H1 (cell line): ENCODE measurements at regions not wholly inside any gene's neighbourhood (a gene's known extent, or its start where the extent isn't known, plus 50 kb on each side); places are given as distances from the start of the nearest gene placed in this dataset.
A peak's percentile ranks its signal among the peaks of the same experiment; 100 is the strongest.

Source experiments
- CTCF ChIA-PET: fragments of 300-600 bp; sonication (Branson Sonifier 250); formaldehyde crosslinking; loops from one replicate; lab custom pipeline; 2021; ENCODE audit not compliant: partially characterized antibody; lab: Charles Lee
- POLR2A ChIA-PET: fragments of 300-600 bp; sonication (Branson Sonifier 250); formaldehyde crosslinking; loops from one replicate; lab custom pipeline; 2021; ENCODE audit warnings: inconsistent platforms; ENCODE audit not compliant: partially characterized antibody; lab: Charles Lee
- DNase-seq, 2 experiments: peaks; one replicate each; pipeline versions ENCODE4 v3.0.0 to v3.0.0-alpha.2; 2010 to 2022; ENCODE audit warnings: low spot score in 2 of 2, low read depth in 1 of 2, mixed read lengths in 1 of 2
- FAIRE-seq: peaks from 2 replicates; lab custom pipeline; 2011; peaks lifted over from hg19 to GRCh38; lab: Jason Lieb, UNC
- H2AFZ ChIP-seq: 2 replicates; pipeline ENCODE4 v1.8.1; 2012; ENCODE audit warnings: low read length, inconsistent platforms
- H2AK5ac ChIP-seq: 2 replicates; pipeline ENCODE4 v1.6.1; 2013; ENCODE audit warnings: low read depth, low read length
- H2BK120ac ChIP-seq: replicated peaks from 2 replicates; pipeline ENCODE3; 2013; ENCODE audit warnings: low read depth, low read length, inconsistent platforms
- H2BK12ac ChIP-seq: 2 replicates; pipeline ENCODE4 v1.6.1; 2013; ENCODE audit warnings: low read depth, low read length
- H2BK15ac ChIP-seq: 2 replicates; pipeline ENCODE4 v1.6.1; 2013; ENCODE audit warnings: low read length
- H2BK20ac ChIP-seq: 2 replicates; pipeline ENCODE4 v1.6.1; 2013; ENCODE audit warnings: low read length
- H2BK5ac ChIP-seq: 2 replicates; pipeline ENCODE4 v1.6.1; 2013; ENCODE audit warnings: low read depth, low read length
- H3K14ac ChIP-seq: 2 replicates; pipeline ENCODE4 v1.6.1; 2013; ENCODE audit warnings: inconsistent platforms; ENCODE audit not compliant: insufficient read length
- H3K18ac ChIP-seq: 2 replicates; pipeline ENCODE4 v1.6.1; 2013; ENCODE audit warnings: low read length; ENCODE audit errors: extremely low read depth
- H3K23ac ChIP-seq: 2 replicates; pipeline ENCODE4 v1.6.1; 2013; ENCODE audit warnings: inconsistent platforms; ENCODE audit not compliant: insufficient read length
- H3K23me2 ChIP-seq: 2 replicates; pipeline ENCODE4 v1.6.1; 2013; ENCODE audit warnings: low read depth, low read length
- H3K27ac ChIP-seq: 2 replicates; pipeline ENCODE4 v1.6.1; 2011; ENCODE audit warnings: low read depth, low read length, inconsistent platforms
- H3K27me3 ChIP-seq, 4 experiments: replicated peaks in 1 of 4; 1 replicate in 1 of 4; 2 replicates in 3 of 4; pipeline versions ENCODE4 v1.6.1 to v1.8.1; 2011 to 2013; ENCODE audit warnings: low read length in 3 of 4, mild to moderate bottlenecking in 3 of 4, inconsistent platforms in 2 of 4, mixed read lengths in 2 of 4, moderate library complexity in 1 of 4; ENCODE audit not compliant: control insufficient read depth in 3 of 4, insufficient read depth in 3 of 4; ENCODE audit errors: extremely low read depth in 1 of 4
- H3K36me3 ChIP-seq, 4 experiments: 2 replicates each; pipeline versions ENCODE4 v1.6.1 to v1.8.1; 2011 to 2013; ENCODE audit warnings: mild to moderate bottlenecking in 4 of 4, low read length in 3 of 4, moderate library complexity in 2 of 4, control low read depth in 1 of 4, inconsistent platforms in 1 of 4; ENCODE audit not compliant: insufficient read depth in 4 of 4, control insufficient read depth in 2 of 4
- H3K4ac ChIP-seq: replicated peaks from 2 replicates; pipeline ENCODE3; 2013; ENCODE audit warnings: low read length, low read depth, mixed read lengths, inconsistent platforms; ENCODE audit not compliant: insufficient read length
- H3K4me1 ChIP-seq, 4 experiments: replicated peaks in 1 of 4; 1 replicate in 1 of 4; 2 replicates in 3 of 4; pipeline versions ENCODE4 v1.6.1 to v1.8.1; 2011 to 2013; ENCODE audit warnings: low read length in 3 of 4, inconsistent platforms in 2 of 4, mixed read lengths in 1 of 4; ENCODE audit not compliant: insufficient read depth in 4 of 4, control insufficient read depth in 3 of 4
- H3K4me2 ChIP-seq, 2 experiments: 2 replicates each; pipeline versions ENCODE4 v1.6.1 to v1.8.1; 2011 to 2013; ENCODE audit warnings: low read depth in 2 of 2, low read length in 2 of 2, control low read depth in 1 of 2, inconsistent platforms in 1 of 2, mild to moderate bottlenecking in 1 of 2; ENCODE audit not compliant: insufficient read depth in 1 of 2
- H3K4me3 ChIP-seq, 4 experiments: fragments of 200-600, 300-600 bp in 1 of 4; sonication (generic), shearing (Covaris generic), sonication (Bioruptor Twin) in 1 of 4; 2 replicates each; pipeline versions ENCODE4 v1.5.1 to v1.8.1; 2011 to 2016; ENCODE audit warnings: low read length in 4 of 4, low read depth in 3 of 4, control low read depth in 2 of 4, inconsistent platforms in 2 of 4, mild to moderate bottlenecking in 2 of 4, mixed read lengths in 1 of 4, moderate library complexity in 1 of 4; ENCODE audit not compliant: insufficient read depth in 2 of 4; ENCODE audit errors: extremely low read depth in 1 of 4
- H3K56ac ChIP-seq: replicated peaks from 2 replicates; pipeline ENCODE3; 2013; ENCODE audit warnings: low read depth, mild to moderate bottlenecking, mixed read lengths, low read length, inconsistent platforms; ENCODE audit not compliant: insufficient read length
- H3K79me1 ChIP-seq: 2 replicates; pipeline ENCODE4 v1.6.1; 2013; ENCODE audit warnings: low read depth, low read length, control low read depth
- H3K79me2 ChIP-seq, 2 experiments: 2 replicates each; pipeline versions ENCODE4 v1.6.1 to v1.8.1; 2012 to 2013; ENCODE audit warnings: low read length in 2 of 2, mild to moderate bottlenecking in 2 of 2, inconsistent platforms in 1 of 2; ENCODE audit not compliant: insufficient read depth in 2 of 2, control insufficient read depth in 1 of 2
- H3K9ac ChIP-seq, 4 experiments: replicated peaks in 1 of 4; 1 replicate in 1 of 4; 2 replicates in 3 of 4; pipeline versions ENCODE4 v1.6.1 to v1.8.1; 2011 to 2013; ENCODE audit warnings: low read depth in 3 of 4, low read length in 3 of 4, control low read depth in 2 of 4, mild to moderate bottlenecking in 2 of 4, moderate library complexity in 2 of 4, inconsistent platforms in 1 of 4; ENCODE audit errors: extremely low read depth in 1 of 4
- H3K9me3 ChIP-seq, 2 experiments: 2 replicates each; pipeline versions ENCODE4 v1.6.1 to v1.8.1; 2012 to 2013; ENCODE audit warnings: mild to moderate bottlenecking in 2 of 2, moderate library complexity in 2 of 2, control low read depth in 1 of 2, inconsistent platforms in 1 of 2, low read depth in 1 of 2, low read length in 1 of 2, mixed read lengths in 1 of 2; ENCODE audit not compliant: insufficient read depth in 2 of 2
- H4K20me1 ChIP-seq, 2 experiments: replicated peaks in 1 of 2; 2 replicates each; pipeline versions ENCODE3 to v1.8.1; 2011 to 2013; ENCODE audit warnings: inconsistent platforms in 2 of 2, low read length in 2 of 2, mild to moderate bottlenecking in 1 of 2; ENCODE audit not compliant: insufficient read depth in 2 of 2, control insufficient read depth in 1 of 2
- H4K5ac ChIP-seq: 2 replicates; pipeline ENCODE4 v1.6.1; 2013; ENCODE audit warnings: low read length, low read depth, mixed read lengths, inconsistent platforms; ENCODE audit not compliant: insufficient read length
- H4K8ac ChIP-seq: 2 replicates; pipeline ENCODE4 v1.8.0; 2013; ENCODE audit warnings: mild to moderate bottlenecking, moderate library complexity, low read length, inconsistent platforms; ENCODE audit not compliant: insufficient read depth; ENCODE audit errors: extremely low read depth
- H4K91ac ChIP-seq: replicated peaks from 2 replicates; pipeline ENCODE3; 2013; ENCODE audit warnings: low read length, mixed read lengths, inconsistent platforms; ENCODE audit not compliant: insufficient read length
- BCL11A ChIP-seq, 2 experiments: IDR thresholded peaks; one replicate each; pipeline ENCODE4 v1.6.1; 2011; ENCODE audit warnings: low read depth in 2 of 2, low read length in 2 of 2, mild to moderate bottlenecking in 2 of 2
- CEBPB ChIP-seq: IDR thresholded peaks from 2 replicates; pipeline ENCODE4 v1.6.1; 2012; ENCODE audit warnings: low read depth, low read length
- EGR1 ChIP-seq: IDR thresholded peaks from 2 replicates; pipeline ENCODE4 v1.6.1; 2011; ENCODE audit warnings: low read depth, low read length, borderline replicate concordance
- GABPA ChIP-seq: IDR thresholded peaks from 2 replicates; pipeline ENCODE4 v1.6.1; 2011; ENCODE audit warnings: mild to moderate bottlenecking, low read length, moderate library complexity, borderline replicate concordance; ENCODE audit not compliant: insufficient read depth
- PHF8 ChIP-seq: fragments of 200-600 bp; sonication (generic); conservative IDR thresholded peaks from 2 replicates; pipeline ENCODE4 v1.7.1; 2012; ENCODE audit warnings: low read depth, mild to moderate bottlenecking, inconsistent platforms, low read length, moderate library complexity
- RXRA ChIP-seq: IDR thresholded peaks from 2 replicates; pipeline ENCODE4 v1.6.1; 2011; ENCODE audit warnings: low read depth, mild to moderate bottlenecking, low read length, moderate library complexity; ENCODE audit not compliant: insufficient read depth
- SIRT6 ChIP-seq: IDR thresholded peaks from one replicate; pipeline ENCODE4 v1.7.1; 2012; ENCODE audit warnings: low read length, inconsistent platforms
- ZNF274 ChIP-seq: IDR thresholded peaks from 2 replicates; pipeline ENCODE4 v1.7.0; 2012; ENCODE audit warnings: low read length, borderline replicate concordance; ENCODE audit errors: extremely low read depth
- WGBS, 2 experiments: shearing (Covaris generic) in 1 of 2; methylation state at CpG; one replicate each; pipeline versions ENCODE4 v1.1.6 to v1.1.7; 2013 to 2015; ENCODE audit warnings: low lambda C conversion rate in 2 of 2, mixed read lengths in 2 of 2, inconsistent platforms in 1 of 2, low coverage in 1 of 2, missing lambda C conversion rate in 1 of 2; ENCODE audit not compliant: insufficient replicate concordance in 2 of 2, insufficient coverage in 1 of 2, insufficient read length in 1 of 2; ENCODE audit errors: extremely low coverage in 1 of 2, missing lambda C conversion rate in 1 of 2; 5-methylcytosine and 5-hydroxymethylcytosine counted together

GRCh38 chrX:82998163-82998562 lies 509.9 kb upstream of the POU3F4 start:
- Histone ChIP-seq H2BK120ac (no peak overlapping the region), H3K4ac (no peak overlapping the region), H4K8ac (no peak overlapping the region), H2AK5ac (no peak overlapping the region), H3K56ac (no peak overlapping the region), H3K14ac (no peak overlapping the region), H2BK12ac (no peak overlapping the region), H4K20me1 (no peaks in the 10 kb centered on the region), H3K23ac (no peak overlapping the region), H3K23me2 (no peaks in the 10 kb centered on the region), H3K9me3 (no peaks in the 10 kb centered on the region), H4K91ac (no peak overlapping the region), H3K18ac (no peak overlapping the region), H3K79me1 (no peaks in the 10 kb centered on the region), H4K5ac (no peak overlapping the region), H3K79me2 (no peaks in the 10 kb centered on the region), H2BK5ac (no peak overlapping the region), H2BK20ac (no peak overlapping the region), H2BK15ac (no peak overlapping the region), H3K4me3 (no peak overlapping the region), H3K27ac (no peak overlapping the region), H3K4me1 (no peaks in the 10 kb centered on the region), H2AFZ (no peak overlapping the region), H3K27me3 (no peaks in the 10 kb centered on the region), H3K4me2 (no peak overlapping the region), H3K9ac (no peak overlapping the region), H3K36me3 (no peaks in the 10 kb centered on the region)
- DNase-seq (no peak), FAIRE-seq (no peak)
- CTCF ChIA-PET, result no interaction called here
- no peak for TF ChIP-seq ZNF274
- peak; percentile 5; the same call in 1 of the 2 replicates for TF ChIP-seq CEBPB
- TF ChIP-seq GABPA, result no peak
- TF ChIP-seq SIRT6, result no peak
- no peak for TF ChIP-seq PHF8
- no peak for TF ChIP-seq BCL11A (IDR thresholded peaks at IDR 0.05; ENCODE audit: low read depth in 2 of 2, low read length in 2 of 2)
- no peak for TF ChIP-seq EGR1
- TF ChIP-seq RXRA, result no peak
- POLR2A ChIA-PET, result no interaction called here
- WGBS, 2 experiments, result 100% methylated on average over 1 of the region's 1 CpG; no CpG with 5 or more reads in 1 of the 2 experiments
